Right atrium auricular region (tissue), 2 donors: ENCODE measurements at regions not wholly inside any gene's neighbourhood (a gene's known extent, or its start where the extent isn't known, plus 50 kb on each side); places are given as distances from the start of the nearest gene placed in this dataset.

Experiments used
- DNase-seq: peaks from one replicate; pipeline ENCODE4 v3.0.0-alpha.2; 2019; ENCODE audit warnings: low spot score
- H3K27ac ChIP-seq, 2 donors: fragments of 200-600 bp; sonication (generic); 1 replicate in 1 of 2; 2 replicates in 1 of 2; pipeline ENCODE4 v1.5.1; 2016 to 2019
- H3K27me3 ChIP-seq, 2 donors: fragments of 200-600 bp; sonication (generic); one replicate each; pipeline versions ENCODE4 v1.5.1 to v1.6.0; 2017 to 2019
- H3K36me3 ChIP-seq: fragments of 200-600 bp; sonication (generic); one replicate; pipeline ENCODE4 v1.5.1; 2016
- H3K4me1 ChIP-seq, 2 donors: fragments of 200-600 bp; sonication (generic); one replicate each; pipeline versions ENCODE4 v1.5.1 to v1.6.0; 2017 to 2019
- H3K4me3 ChIP-seq, 2 donors: fragments of 200-600 bp; sonication (generic); 1 replicate in 1 of 2; 2 replicates in 1 of 2; pipeline ENCODE4 v1.5.1; 2017 to 2019; ENCODE audit warnings: mild to moderate bottlenecking in 1 of 2, moderate library complexity in 1 of 2
- H3K9me3 ChIP-seq, 2 donors: fragments of 200-600 bp; sonication (generic); one replicate each; pipeline ENCODE4 v1.5.1; 2019
- TF ChIP-seq, protein P1 (sequence below), 2 donors: fragments of 200-600 bp; sonication (generic); IDR thresholded peaks; one replicate each; pipeline ENCODE4 v1.5.1; 2019; ENCODE audit warnings: antibody characterized with exemption in 2 of 2

DNA sequence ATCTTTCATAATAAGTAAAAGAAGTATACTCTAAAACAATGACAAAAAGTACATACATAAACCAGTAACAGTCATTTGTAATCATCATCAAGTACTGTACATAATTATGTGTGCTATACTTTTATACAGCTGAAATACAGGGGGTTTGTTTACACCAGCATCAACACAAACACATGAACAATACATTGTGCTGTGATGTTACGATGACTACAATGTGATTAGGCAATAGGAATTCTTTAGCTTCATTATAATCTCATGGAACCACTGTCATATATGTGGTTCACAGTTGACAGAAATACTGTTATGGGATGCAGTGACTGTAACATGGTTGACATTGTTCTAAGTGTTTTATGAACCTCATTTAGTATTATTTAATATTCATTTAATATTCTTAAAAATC lies 914.4 kb upstream of the TENM4 start:
- Histone ChIP-seq H3K9me3 (no peaks in the 10 kb centered on the region), H3K4me3 (no peak overlapping the region), H3K36me3 (no peaks in the 10 kb centered on the region), H3K27me3 (no peaks in the 10 kb centered on the region), H3K4me1 (no peaks in the 10 kb centered on the region), H3K27ac (no peak overlapping the region)
- TF ChIP-seq, protein P1, sequence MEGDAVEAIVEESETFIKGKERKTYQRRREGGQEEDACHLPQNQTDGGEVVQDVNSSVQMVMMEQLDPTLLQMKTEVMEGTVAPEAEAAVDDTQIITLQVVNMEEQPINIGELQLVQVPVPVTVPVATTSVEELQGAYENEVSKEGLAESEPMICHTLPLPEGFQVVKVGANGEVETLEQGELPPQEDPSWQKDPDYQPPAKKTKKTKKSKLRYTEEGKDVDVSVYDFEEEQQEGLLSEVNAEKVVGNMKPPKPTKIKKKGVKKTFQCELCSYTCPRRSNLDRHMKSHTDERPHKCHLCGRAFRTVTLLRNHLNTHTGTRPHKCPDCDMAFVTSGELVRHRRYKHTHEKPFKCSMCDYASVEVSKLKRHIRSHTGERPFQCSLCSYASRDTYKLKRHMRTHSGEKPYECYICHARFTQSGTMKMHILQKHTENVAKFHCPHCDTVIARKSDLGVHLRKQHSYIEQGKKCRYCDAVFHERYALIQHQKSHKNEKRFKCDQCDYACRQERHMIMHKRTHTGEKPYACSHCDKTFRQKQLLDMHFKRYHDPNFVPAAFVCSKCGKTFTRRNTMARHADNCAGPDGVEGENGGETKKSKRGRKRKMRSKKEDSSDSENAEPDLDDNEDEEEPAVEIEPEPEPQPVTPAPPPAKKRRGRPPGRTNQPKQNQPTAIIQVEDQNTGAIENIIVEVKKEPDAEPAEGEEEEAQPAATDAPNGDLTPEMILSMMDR (IDR thresholded peaks at IDR 0.05) = no peak
- DNase-seq = no peak

DNA sequence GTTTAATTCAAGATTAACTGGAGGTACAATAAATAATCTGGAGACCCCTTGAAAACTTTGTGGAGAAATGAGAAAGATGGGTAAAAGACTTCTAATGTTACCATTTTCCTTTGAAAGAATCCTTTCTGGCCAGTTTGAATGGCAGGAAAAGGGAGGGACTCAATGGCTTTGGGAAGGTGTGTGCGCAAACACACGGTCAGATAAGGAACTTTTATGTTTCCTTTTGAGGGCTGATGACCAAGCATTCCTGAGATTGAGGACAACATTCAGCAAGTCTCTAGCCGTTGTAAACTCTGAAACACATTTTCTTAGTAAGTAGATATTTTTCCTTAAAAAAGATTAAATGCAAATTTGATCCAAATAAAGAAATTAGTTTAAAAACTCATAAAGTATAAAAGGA lies 909.7 kb upstream of the TENM4 start:
- no peak overlapping the region for H3K4me3 ChIP-seq

DNA sequence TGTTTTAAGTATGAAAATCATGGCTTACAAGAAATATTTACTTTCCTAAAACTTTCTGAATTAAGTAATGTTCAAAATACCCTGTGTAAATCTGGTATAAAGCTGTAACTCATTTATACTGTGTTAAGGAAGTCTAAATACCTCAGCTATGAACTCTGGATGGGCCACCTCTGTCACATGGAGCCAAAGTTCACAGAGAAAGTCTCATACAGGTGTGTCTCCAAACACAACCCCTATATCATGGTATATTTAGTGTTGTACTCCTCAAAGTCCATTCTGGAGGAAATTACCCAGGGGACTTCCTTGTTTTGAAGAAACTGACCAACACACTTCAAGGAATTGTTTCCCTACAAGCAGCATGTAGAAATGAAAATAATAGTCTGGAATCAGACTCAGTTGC lies 909.2 kb upstream of the TENM4 start:
- Histone ChIP-seq H3K4me1 (no peaks in the 10 kb centered on the region), H3K27ac (no peak overlapping the region), H3K9me3 (no peaks in the 10 kb centered on the region), H3K4me3 (no peak overlapping the region), H3K36me3 (no peaks in the 10 kb centered on the region), H3K27me3 (no peaks in the 10 kb centered on the region)
- no peak for DNase-seq
- TF ChIP-seq, protein P1 (IDR thresholded peaks at IDR 0.05) = no peak

More for the DNA sequence above, 909.7 kb upstream of the TENM4 start:
- TF ChIP-seq, protein P1 (IDR thresholded peaks at IDR 0.05) = no peak
- Histone ChIP-seq H3K9me3 (no peaks in the 10 kb centered on the region), H3K36me3 (no peaks in the 10 kb centered on the region), H3K27me3 (no peaks in the 10 kb centered on the region), H3K27ac (no peak overlapping the region), H3K4me1 (no peaks in the 10 kb centered on the region)
- DNase-seq = no peak

DNA sequence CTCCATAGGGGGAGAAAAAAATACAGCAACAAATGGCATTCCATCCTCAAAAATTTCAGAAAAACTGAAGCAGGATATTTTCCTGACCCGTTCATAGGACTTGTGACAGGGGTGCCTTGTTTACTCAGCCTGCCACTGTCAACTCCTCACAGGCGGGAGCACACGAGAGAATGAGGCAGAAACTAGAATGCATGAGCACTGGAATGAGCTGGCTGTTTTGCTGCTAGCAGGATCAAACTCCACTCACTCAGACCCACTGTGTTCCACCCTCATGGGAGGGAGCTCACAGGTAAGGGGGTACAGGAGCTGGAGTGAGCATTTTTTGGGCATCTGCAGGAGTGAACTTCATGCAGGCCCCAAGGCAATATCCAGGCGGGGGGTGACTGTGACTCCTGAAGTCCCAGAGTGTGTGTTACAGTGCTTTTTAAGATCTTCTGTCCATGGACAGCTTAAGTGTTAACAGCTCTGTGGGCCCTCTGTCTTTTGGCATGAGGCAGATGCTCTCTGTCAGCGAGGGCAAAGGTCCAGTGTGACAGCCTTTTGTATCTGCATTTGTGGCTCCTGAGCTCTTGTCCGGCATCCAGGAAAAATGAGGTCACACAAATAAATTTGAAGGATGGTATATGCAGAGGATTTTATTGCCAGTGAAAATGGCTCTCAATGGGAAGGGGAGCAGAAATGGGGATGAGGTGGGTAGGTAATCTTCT lies 905.7 kb upstream of the TENM4 start:
- no peak overlapping the region for H3K4me3 ChIP-seq
- no peaks in the 10 kb centered on the region for H3K36me3 ChIP-seq
- H3K27me3 ChIP-seq = no peaks in the 10 kb centered on the region
- H3K27ac ChIP-seq = no peak overlapping the region
- no peaks in the 10 kb centered on the region for H3K9me3 ChIP-seq
- TF ChIP-seq, protein P1 (IDR thresholded peaks at IDR 0.05) = no peak
- H3K4me1 ChIP-seq = no peaks in the 10 kb centered on the region
- DNase-seq = no peak

DNA sequence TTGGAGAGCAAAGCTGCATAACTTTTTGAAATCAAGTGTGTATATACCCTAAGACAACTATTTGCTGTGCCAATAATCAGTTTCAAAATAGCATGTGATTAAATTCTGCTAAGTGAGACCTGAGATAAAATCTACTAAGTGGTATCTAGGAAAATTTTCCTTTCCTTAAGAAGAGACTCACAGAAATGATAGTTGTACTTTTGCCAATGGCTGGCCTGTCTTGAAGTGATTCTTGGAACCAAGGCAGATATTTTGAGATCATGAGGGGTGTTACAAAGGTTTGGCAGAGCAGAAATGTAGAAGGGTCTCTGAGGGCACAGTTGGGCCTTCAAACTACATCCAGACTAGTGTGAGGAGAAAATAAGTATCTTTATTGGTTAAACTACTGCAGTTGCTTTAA lies 902.6 kb upstream of the TENM4 start:
- no peaks in the 10 kb centered on the region for H3K36me3 ChIP-seq
- H3K9me3 ChIP-seq = no peaks in the 10 kb centered on the region
- no peak overlapping the region for H3K27ac ChIP-seq
- TF ChIP-seq, protein P1 (IDR thresholded peaks at IDR 0.05) = no peak
- no peak overlapping the region for H3K4me3 ChIP-seq
- no peak for DNase-seq
- no peaks in the 10 kb centered on the region for H3K4me1 ChIP-seq
- H3K27me3 ChIP-seq = no peaks in the 10 kb centered on the region

DNA sequence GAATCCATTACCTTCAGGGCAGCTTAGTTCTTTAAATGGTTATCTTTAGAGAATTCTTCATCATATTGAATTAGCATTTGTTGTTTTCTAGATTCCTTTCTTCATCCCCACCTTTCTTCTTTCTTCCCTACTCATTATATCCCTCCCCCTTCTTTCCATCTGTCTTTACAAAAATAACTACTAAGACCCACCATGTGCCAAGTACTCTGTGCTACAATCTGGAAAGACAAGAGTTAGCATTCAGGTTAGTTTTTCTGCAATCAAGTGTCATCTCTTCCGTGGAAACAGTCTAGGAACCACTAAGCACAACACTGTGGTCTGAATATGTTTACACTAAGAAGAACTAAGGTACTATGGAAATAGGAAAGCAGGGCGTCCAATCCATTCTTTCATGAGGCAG lies 897.4 kb upstream of the TENM4 start:
- TF ChIP-seq, protein P1 (IDR thresholded peaks at IDR 0.05) = no peak
- H3K4me1 ChIP-seq = no peaks in the 10 kb centered on the region
- H3K27me3 ChIP-seq = no peaks in the 10 kb centered on the region
- H3K36me3 ChIP-seq = no peaks in the 10 kb centered on the region
- no peak overlapping the region for H3K27ac ChIP-seq
- H3K4me3 ChIP-seq = no peak overlapping the region
- no peaks in the 10 kb centered on the region for H3K9me3 ChIP-seq
- no peak for DNase-seq
